ENCODE measurements at regions not wholly inside any gene's neighbourhood (a gene's known extent, or its start where the extent isn't known, plus 50 kb on each side); places are given as distances from the start of the nearest gene placed in this dataset.

GRCh38 chr20:21867811-21868210 is 162.3 kb downstream of the PAX1 start:
- DNase-seq (ENCODE audit: low read depth, low spot score): no peak

- no peak for DNase-seq (ENCODE audit: low read depth, low spot score)
Measured at GRCh38 chr20:21867353-21867752, 161.9 kb downstream of the PAX1 start.

GRCh38 chr20:21862956-21863355 is 157.5 kb downstream of the PAX1 start:
- DNase-seq (ENCODE audit: low read depth, low spot score): no peak

GRCh38 chr20:21862259-21862946 is 156.9 kb downstream of the PAX1 start:
- no peak for DNase-seq (ENCODE audit: low read depth, low spot score)

- no peak for DNase-seq (ENCODE audit: low read depth, low spot score)
Measured at GRCh38 chr20:21840991-21841390, 135.5 kb downstream of the PAX1 start.

GRCh38 chr20:21839982-21840381 is 134.5 kb downstream of the PAX1 start:
- no peak for DNase-seq (ENCODE audit: low read depth, low spot score)

GRCh38 chr20:21836346-21836745 is 130.9 kb downstream of the PAX1 start:
- DNase-seq (ENCODE audit: low read depth, low spot score): no peak

- no peak for DNase-seq (ENCODE audit: low read depth, low spot score)
Measured at GRCh38 chr20:21835042-21835441, 129.6 kb downstream of the PAX1 start.

- DNase-seq (ENCODE audit: low read depth, low spot score): no peak
Measured at GRCh38 chr20:21832442-21833385, 127.2 kb downstream of the PAX1 start.

GRCh38 chr20:21826976-21827375 is 121.5 kb downstream of the PAX1 start:
- DNase-seq (ENCODE audit: low read depth, low spot score): no peak

GRCh38 chr20:21821358-21821757 is 115.9 kb downstream of the PAX1 start:
- no peak for DNase-seq (ENCODE audit: low read depth, low spot score)

GRCh38 chr20:21820688-21821087 is 115.2 kb downstream of the PAX1 start:
- DNase-seq (ENCODE audit: low read depth, low spot score): no peak

- no peak for DNase-seq (ENCODE audit: low read depth, low spot score)
Measured at GRCh38 chr20:21820045-21820444, 114.6 kb downstream of the PAX1 start.

GRCh38 chr20:21812379-21812778 is 106.9 kb downstream of the PAX1 start:
- no peak for DNase-seq (ENCODE audit: low read depth, low spot score)

- DNase-seq (ENCODE audit: low read depth, low spot score): no peak
Measured at GRCh38 chr20:21809961-21810523, 104.6 kb downstream of the PAX1 start.

GRCh38 chr20:21808863-21809664 is 103.6 kb downstream of the PAX1 start:
- DNase-seq (ENCODE audit: low read depth, low spot score): no peak

- no peak for DNase-seq (ENCODE audit: low read depth, low spot score)
Measured at GRCh38 chr20:21808139-21808538, 102.7 kb downstream of the PAX1 start.

GRCh38 chr20:21804802-21805201 is 99.3 kb downstream of the PAX1 start:
- no peak for DNase-seq (ENCODE audit: low read depth, low spot score)

- DNase-seq (ENCODE audit: low read depth, low spot score): no peak
Measured at GRCh38 chr20:21801193-21801592, 95.7 kb downstream of the PAX1 start.

- DNase-seq (ENCODE audit: low read depth, low spot score): no peak
Measured at GRCh38 chr20:21798384-21798783, 92.9 kb downstream of the PAX1 start.

GRCh38 chr20:21796059-21796458 is 90.6 kb downstream of the PAX1 start:
- DNase-seq (ENCODE audit: low read depth, low spot score): no peak

GRCh38 chr20:21788082-21788481 is 82.6 kb downstream of the PAX1 start:
- no peak for DNase-seq (ENCODE audit: low read depth, low spot score)

Data from pulmonary artery endothelial cell (primary cell).